Nephron progenitor cell (in vitro differentiated cells): ENCODE measurements at regions not wholly inside any gene's neighbourhood (a gene's known extent, or its start where the extent isn't known, plus 50 kb on each side); places are given as distances from the start of the nearest gene placed in this dataset.
A peak's percentile ranks its signal among the peaks of the same experiment; 100 is the strongest.

Experiments used
- DNase-seq: peaks from one replicate; pipeline ENCODE4 v3.0.0; 2021
- H3K27ac Mint-ChIP-seq: 2 replicates; pipeline ENCODE4 v1.8.0; 2021; ENCODE audit warnings: mild to moderate bottlenecking, moderate library complexity, mixed read lengths
- H3K27me3 Mint-ChIP-seq: 2 replicates; pipeline ENCODE4 v1.8.0; 2021; ENCODE audit warnings: mild to moderate bottlenecking, low read depth, mixed read lengths; ENCODE audit not compliant: poor library complexity
- H3K36me3 Mint-ChIP-seq: 2 replicates; pipeline ENCODE4 v1.8.0; 2021; ENCODE audit warnings: low read depth, mixed read lengths
- H3K4me1 Mint-ChIP-seq: 2 replicates; pipeline ENCODE4 v1.8.0; 2021; ENCODE audit warnings: mixed read lengths
- H3K4me3 Mint-ChIP-seq: 2 replicates; pipeline ENCODE4 v1.8.0; 2021; ENCODE audit warnings: mild to moderate bottlenecking, moderate library complexity, mixed read lengths
- H3K9me3 Mint-ChIP-seq: 2 replicates; pipeline ENCODE4 v1.8.0; 2021; ENCODE audit warnings: mild to moderate bottlenecking, moderate library complexity, mixed read lengths
- CTCF ChIP-seq: fragments of 200-600 bp; sonication (generic); IDR thresholded peaks from 2 replicates; pipeline ENCODE4 v1.5.0; 2021; ENCODE audit warnings: antibody characterized with exemption

GRCh38 chr3:25293736-25294135 is 134.3 kb upstream of the RARB start:
- H3K36me3 Mint-ChIP-seq, result no peaks in the 10 kb centered on the region
- no peak for DNase-seq
- H3K9me3 Mint-ChIP-seq, result no peaks in the 10 kb centered on the region
- H3K27me3 Mint-ChIP-seq, result no peaks in the 10 kb centered on the region
- no peak for TF ChIP-seq CTCF
- H3K4me1 Mint-ChIP-seq, result peaks cover 63% of the 10 kb centered on the region
- H3K27ac Mint-ChIP-seq, result peak overlapping the region; percentile 40
- no peak overlapping the region for H3K4me3 Mint-ChIP-seq

- Mint-ChIP-seq H3K27me3 (no peaks in the 10 kb centered on the region), H3K4me1 (peaks cover 60% of the 10 kb centered on the region), H3K4me3 (no peak overlapping the region), H3K9me3 (no peaks in the 10 kb centered on the region), H3K27ac (peak overlapping the region; percentile 40), H3K36me3 (no peaks in the 10 kb centered on the region)
- no peak for DNase-seq
- no peak for TF ChIP-seq CTCF
Measured at GRCh38 chr3:25294169-25294805, 133.8 kb upstream of the RARB start.

GRCh38 chr3:25297667-25298585 is 130.1 kb upstream of the RARB start:
- no peak for TF ChIP-seq CTCF
- no peak for DNase-seq
- no peak overlapping the region for H3K4me3 Mint-ChIP-seq
- H3K27me3 Mint-ChIP-seq, result no peaks in the 10 kb centered on the region
- H3K4me1 Mint-ChIP-seq, result peaks cover 31% of the 10 kb centered on the region
- H3K27ac Mint-ChIP-seq, result peak overlapping the region; percentile 53
- H3K9me3 Mint-ChIP-seq, result no peaks in the 10 kb centered on the region
- H3K36me3 Mint-ChIP-seq, result no peaks in the 10 kb centered on the region

GRCh38 chr3:25300141-25300540 is 127.9 kb upstream of the RARB start:
- Mint-ChIP-seq H3K4me3 (no peak overlapping the region), H3K4me1 (peaks cover 20% of the 10 kb centered on the region), H3K27ac (no peak overlapping the region), H3K36me3 (no peaks in the 10 kb centered on the region), H3K9me3 (no peaks in the 10 kb centered on the region), H3K27me3 (no peaks in the 10 kb centered on the region)
- TF ChIP-seq CTCF, result no peak
- no peak for DNase-seq

GRCh38 chr3:25304916-25305315 is 123.1 kb upstream of the RARB start:
- H3K9me3 Mint-ChIP-seq, result no peaks in the 10 kb centered on the region
- H3K4me1 Mint-ChIP-seq, result peaks cover 10% of the 10 kb centered on the region
- H3K27ac Mint-ChIP-seq, result no peak overlapping the region
- no peak for TF ChIP-seq CTCF
- no peaks in the 10 kb centered on the region for H3K36me3 Mint-ChIP-seq
- no peaks in the 10 kb centered on the region for H3K27me3 Mint-ChIP-seq
- DNase-seq, result no peak
- no peak overlapping the region for H3K4me3 Mint-ChIP-seq
